LNCAP (cell line): ENCODE measurements at regions not wholly inside any gene's neighbourhood (a gene's known extent, or its start where the extent isn't known, plus 50 kb on each side); places are given as distances from the start of the nearest gene placed in this dataset.

Source experiments
- CTCF ChIP-seq: fragments of 450-650 bp; IDR thresholded peaks from 2 replicates; pipeline ENCODE4 v1.5.1; 2017; ENCODE audit warnings: mild to moderate bottlenecking

- no peak for TF ChIP-seq CTCF
Measured at GRCh38 chr6:93684339-93684738, 265.0 kb upstream of the EPHA7 start.

- TF ChIP-seq CTCF: no peak
Measured at GRCh38 chr6:93679836-93680235, 260.5 kb upstream of the EPHA7 start.

GRCh38 chr6:93678841-93679454 lies 259.6 kb upstream of the EPHA7 start:
- TF ChIP-seq CTCF: no peak

DNA sequence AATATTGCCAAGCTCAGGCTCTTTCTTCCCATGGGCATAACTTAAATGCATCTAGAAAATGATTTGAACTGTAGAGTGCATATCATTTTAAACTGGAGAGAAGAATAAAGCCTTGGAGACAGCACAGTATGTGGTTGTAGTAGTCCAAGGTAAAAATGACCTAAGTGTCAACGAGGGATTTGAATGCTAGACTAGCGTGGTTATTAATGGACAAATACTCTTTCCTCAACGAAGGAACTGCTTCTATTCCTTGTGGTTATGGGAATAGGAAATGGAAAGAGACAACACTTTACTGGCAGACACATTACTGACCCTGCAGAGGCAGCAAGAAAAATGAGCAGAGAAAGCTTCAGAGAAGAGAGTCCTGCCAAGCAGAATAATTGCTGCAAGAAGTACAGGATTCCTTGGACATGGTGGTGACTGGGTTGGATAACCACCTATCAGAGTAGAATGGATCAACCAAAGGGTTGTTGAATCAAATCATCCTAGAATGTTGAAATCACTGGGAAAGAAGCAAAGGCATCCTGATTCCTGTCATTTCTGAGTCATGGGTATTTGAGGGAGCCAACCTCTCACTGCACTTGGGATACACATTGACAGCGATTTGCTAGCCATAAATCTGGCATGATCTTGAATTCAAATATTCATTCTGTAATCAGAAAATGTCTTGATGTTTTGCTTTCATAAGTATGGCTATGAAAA lies 258.1 kb upstream of the EPHA7 start:
- no peak for TF ChIP-seq CTCF

GRCh38 chr6:93676581-93676980 lies 257.2 kb upstream of the EPHA7 start:
- TF ChIP-seq CTCF: no peak

DNA sequence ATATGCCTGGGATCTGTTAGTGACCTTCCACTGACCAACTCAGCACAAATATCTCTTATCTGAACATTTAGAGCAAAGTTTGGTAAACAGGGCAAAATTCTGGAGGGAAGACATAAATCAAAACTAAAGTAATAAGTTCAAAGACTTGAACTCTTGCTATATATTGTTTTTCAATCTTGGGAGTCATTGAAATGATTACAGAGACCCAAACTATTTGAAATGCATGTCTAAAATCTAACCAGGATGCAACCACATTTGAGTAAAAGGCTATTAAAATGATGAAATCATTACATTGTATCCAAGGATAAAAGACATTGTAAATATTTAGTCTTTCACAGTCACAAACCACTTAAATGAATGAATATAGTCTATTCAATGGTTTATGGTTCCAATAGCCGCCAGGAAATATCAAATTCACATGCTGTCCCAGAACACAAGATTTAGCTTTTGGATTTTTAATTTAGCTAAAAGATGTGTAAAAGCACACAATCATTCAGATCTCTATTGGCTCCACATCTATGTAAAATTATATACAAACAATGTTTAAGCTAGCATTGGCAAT lies 256.6 kb upstream of the EPHA7 start:
- TF ChIP-seq CTCF: no peak

DNA sequence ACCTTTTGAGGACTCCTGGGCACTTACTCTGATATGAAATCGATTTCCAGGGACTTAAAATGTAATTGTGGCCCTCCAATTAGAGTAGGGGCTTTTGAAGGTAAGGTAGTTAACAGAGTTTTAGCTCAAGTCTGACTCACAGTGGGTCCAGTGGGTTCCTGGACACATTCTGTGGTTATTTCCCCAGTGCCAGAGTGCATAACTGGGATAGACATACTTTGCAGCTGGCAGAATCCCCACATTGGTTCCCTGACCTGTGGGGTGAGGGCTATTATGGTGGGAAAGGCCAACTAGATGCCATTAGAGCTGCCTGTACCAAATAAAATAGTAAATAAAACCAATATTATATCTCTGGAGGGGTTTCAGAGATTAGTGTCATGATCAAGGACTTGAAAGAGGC lies 243.8 kb upstream of the EPHA7 start:
- TF ChIP-seq CTCF: no peak
